PC-3 (cell line): ENCODE measurements at regions not wholly inside any gene's neighbourhood (a gene's known extent, or its start where the extent isn't known, plus 50 kb on each side); places are given as distances from the start of the nearest gene placed in this dataset.

Experiments used
- ATAC-seq: fragments of 200-7000 bp; cut with Tn5 transposase; 2 replicates; pipeline ENCODE4 v1.9.1; 2020; ENCODE audit warnings: mild to moderate bottlenecking, moderate library complexity
- BruUV-seq: library from RNA; stranded (reverse); fragments of 400-500 nt; replicated peaks from 2 replicates; lab custom pipeline; 2021; lab: Mats Ljungman, UMichigan
- CTCF ChIA-PET: fragments of 300-600 bp; sonication (Branson Sonifier 250); formaldehyde crosslinking; loops from one replicate; lab custom pipeline; 2022; ENCODE audit warnings: antibody characterized with exemption; lab: Charles Lee
- POLR2A ChIA-PET: fragments of 300-600 bp; sonication (Branson Sonifier 250); formaldehyde crosslinking; loops from one replicate; lab custom pipeline; 2022; ENCODE audit warnings: antibody characterized with exemption; ENCODE audit not compliant: unreplicated experiment; lab: Charles Lee
- DNase-seq: peaks from one replicate; pipeline ENCODE4 v3.0.0-alpha.2; 2015
- H2AFZ ChIP-seq: fragments of 300-600 bp; sonication (generic); 2 replicates; pipeline ENCODE4 v1.6.0; 2016; ENCODE audit warnings: antibody characterized with exemption, low read length
- H3F3A ChIP-seq: fragments of 300-600 bp; sonication (generic); one replicate; pipeline ENCODE4 v1.6.0; 2017; ENCODE audit warnings: antibody characterized with exemption, low read length, control low read depth, mild to moderate bottlenecking; ENCODE audit not compliant: unreplicated experiment
- H3K27ac ChIP-seq: fragments of 300-600 bp; sonication (generic); 2 replicates; pipeline ENCODE4 v1.5.1; 2016; ENCODE audit warnings: mild to moderate bottlenecking, low read length
- H3K27me3 ChIP-seq: fragments of 300-600 bp; sonication (generic); 2 replicates; pipeline ENCODE4 v1.6.1; 2016; ENCODE audit warnings: low read length, mixed read lengths
- H3K36me3 ChIP-seq: fragments of 300-600 bp; sonication (generic); 2 replicates; pipeline ENCODE4 v1.6.1; 2016; ENCODE audit warnings: low read depth, mixed run types, low read length, mixed read lengths
- H3K4me1 ChIP-seq: fragments of 300-600 bp; sonication (generic); 2 replicates; pipeline ENCODE4 v1.5.1; 2016; ENCODE audit warnings: low read length; ENCODE audit not compliant: insufficient read depth
- H3K4me2 ChIP-seq: fragments of 300-600 bp; sonication (generic); 2 replicates; pipeline ENCODE4 v1.6.0; 2016; ENCODE audit warnings: low read length
- H3K4me3 ChIP-seq: fragments of 300-600 bp; sonication (generic); 2 replicates; pipeline ENCODE4 v1.5.1; 2016; ENCODE audit warnings: mild to moderate bottlenecking, low read length, mixed read lengths
- H3K79me2 ChIP-seq: fragments of 300-600 bp; sonication (generic); 2 replicates; pipeline ENCODE4 v1.6.1; 2017; ENCODE audit warnings: low read length, mixed read lengths
- H3K9ac ChIP-seq: fragments of 300-600 bp; sonication (generic); 2 replicates; pipeline ENCODE4 v1.6.0; 2016; ENCODE audit warnings: mild to moderate bottlenecking, low read length
- H3K9me2 ChIP-seq: fragments of 300-600 bp; sonication (generic); replicated peaks from 2 replicates; pipeline ENCODE4 v1.6.1; 2016; ENCODE audit warnings: mixed run types, low read length, mixed read lengths
- H3K9me3 ChIP-seq: fragments of 300-600 bp; sonication (generic); 2 replicates; pipeline ENCODE4 v1.6.1; 2016; ENCODE audit warnings: low read length, mixed read lengths
- H4K20me1 ChIP-seq: fragments of 300-600 bp; sonication (generic); 2 replicates; pipeline ENCODE4 v1.6.1; 2016; ENCODE audit warnings: low read length, mixed read lengths
- CTCF ChIP-seq: fragments of 300-600 bp; sonication (generic); conservative IDR thresholded peaks from 2 replicates; pipeline ENCODE4 v1.5.1; 2017; ENCODE audit warnings: antibody characterized with exemption, low read depth, mild to moderate bottlenecking, low read length
- EZH2 ChIP-seq: fragments of 300-600 bp; sonication (generic); IDR thresholded peaks from one replicate; pipeline ENCODE4 v1.6.1; 2017; ENCODE audit warnings: antibody characterized with exemption, mild to moderate bottlenecking, low read length; ENCODE audit not compliant: unreplicated experiment
- EZH2phosphoT487 ChIP-seq: fragments of 300-600 bp; sonication (generic); IDR thresholded peaks from 2 replicates; pipeline ENCODE4 v1.6.1; 2018; ENCODE audit warnings: mild to moderate bottlenecking, antibody characterized with exemption, low read length, borderline replicate concordance
- intact Hi-C: fragments of 100-400 bp; cut with micrococcal nuclease; formaldehyde crosslinking; loops from 2 replicates; pipeline ENCODE4 v1.9.0; 2023

- no peaks in the 10 kb centered on the region for H4K20me1 ChIP-seq
- H3K9me2 ChIP-seq: no peaks in the 10 kb centered on the region
- intact Hi-C loops: no loop called here
- no TSS peak for BruUV-seq
- no peaks in the 10 kb centered on the region for H3K27me3 ChIP-seq
- H3K4me1 ChIP-seq: no peaks in the 10 kb centered on the region
- no peak for ATAC-seq
- TF ChIP-seq EZH2phosphoT487: no peak
- TF ChIP-seq CTCF: no peak
- TF ChIP-seq EZH2: no peak
- H3K36me3 ChIP-seq: no peaks in the 10 kb centered on the region
- POLR2A ChIA-PET: no interaction called here
- H3K4me2 ChIP-seq: no peak overlapping the region
- no peak for DNase-seq
- CTCF ChIA-PET: no interaction called here
- no peak overlapping the region for H3K4me3 ChIP-seq
- no peak overlapping the region for H3K27ac ChIP-seq
- H3F3A ChIP-seq: no peaks in the 10 kb centered on the region
- no peaks in the 10 kb centered on the region for H3K9me3 ChIP-seq
- no peaks in the 10 kb centered on the region for H3K79me2 ChIP-seq
- no peak overlapping the region for H3K9ac ChIP-seq
- H2AFZ ChIP-seq: no peak overlapping the region
Observed at GRCh38 chr4:177761692-177762091, 319.5 kb upstream of the AGA start.

- Histone ChIP-seq H4K20me1 (no peaks in the 10 kb centered on the region), H2AFZ (no peak overlapping the region), H3K9me2 (no peaks in the 10 kb centered on the region), H3K79me2 (no peaks in the 10 kb centered on the region), H3K4me3 (no peak overlapping the region), H3K9me3 (no peaks in the 10 kb centered on the region), H3K36me3 (no peaks in the 10 kb centered on the region), H3F3A (no peaks in the 10 kb centered on the region), H3K9ac (no peak overlapping the region), H3K27ac (no peak overlapping the region), H3K27me3 (no peaks in the 10 kb centered on the region), H3K4me1 (no peaks in the 10 kb centered on the region), H3K4me2 (no peak overlapping the region)
- TF ChIP-seq EZH2phosphoT487 (no peak), CTCF (no peak), EZH2 (no peak)
- ATAC-seq (no peak), DNase-seq (no peak)
- intact Hi-C loops: no loop called here
- no TSS peak for BruUV-seq
- ChIA-PET CTCF (no interaction called here), POLR2A (no interaction called here)
Observed at GRCh38 chr4:177769155-177769554, 326.9 kb upstream of the AGA start.

GRCh38 chr4:177770776-177771175 lies 328.5 kb upstream of the AGA start:
- no peak overlapping the region for H3K27ac ChIP-seq
- no peaks in the 10 kb centered on the region for H3K9me2 ChIP-seq
- no peak overlapping the region for H3K4me2 ChIP-seq
- H3K9ac ChIP-seq: no peak overlapping the region
- DNase-seq: no peak
- no peaks in the 10 kb centered on the region for H3K36me3 ChIP-seq
- H4K20me1 ChIP-seq: no peaks in the 10 kb centered on the region
- no peak overlapping the region for H3K4me3 ChIP-seq
- no peaks in the 10 kb centered on the region for H3K9me3 ChIP-seq
- intact Hi-C loops: no loop called here
- ChIA-PET CTCF (no interaction called here), POLR2A (no interaction called here)
- no peaks in the 10 kb centered on the region for H3F3A ChIP-seq
- H3K79me2 ChIP-seq: no peaks in the 10 kb centered on the region
- TF ChIP-seq EZH2phosphoT487 (no peak), CTCF (no peak), EZH2 (no peak)
- no peak for ATAC-seq
- no TSS peak for BruUV-seq
- no peaks in the 10 kb centered on the region for H3K27me3 ChIP-seq
- H3K4me1 ChIP-seq: no peaks in the 10 kb centered on the region
- H2AFZ ChIP-seq: no peak overlapping the region
